Brain microvascular endothelial cell (primary cell): ENCODE measurements at regions not wholly inside any gene's neighbourhood (a gene's known extent, or its start where the extent isn't known, plus 50 kb on each side); places are given as distances from the start of the nearest gene placed in this dataset.

ENCODE experiments used
- DNase-seq: peaks from one replicate; pipeline ENCODE4 v3.0.0-alpha.2; 2020
- H3K27ac ChIP-seq: fragments of 250-450 bp; sonication (Bioruptor Pico); 2 replicates; pipeline ENCODE4 v1.5.1; 2020; ENCODE audit warnings: mild to moderate bottlenecking, moderate library complexity
- H3K27me3 ChIP-seq: fragments of 250-450 bp; sonication (Bioruptor Pico); replicated peaks from 2 replicates; pipeline ENCODE4 v1.5.1; 2020; ENCODE audit warnings: mild to moderate bottlenecking
- H3K36me3 ChIP-seq: fragments of 250-450 bp; sonication (Bioruptor Pico); replicated peaks from 2 replicates; pipeline ENCODE4 v1.5.1; 2020; ENCODE audit warnings: mild to moderate bottlenecking
- H3K4me3 ChIP-seq: 2 replicates; pipeline ENCODE4 v1.5.1; 2011; ENCODE audit warnings: low read depth, mild to moderate bottlenecking, control low read depth, low read length, moderate library complexity
- CTCF ChIP-seq: IDR thresholded peaks from 2 replicates; pipeline ENCODE4 v1.5.1; 2011; ENCODE audit warnings: low read depth, mild to moderate bottlenecking, moderate library complexity, low read length, control low read depth, inconsistent platforms; ENCODE audit errors: missing control alignments
- in situ Hi-C: cut with HindIII; loops from 2 replicates; pipeline ENCODE4 v1.10.0; 2017; ENCODE audit warnings: low sequenced_read_pairs, low pct_ligation_motif_present

DNA sequence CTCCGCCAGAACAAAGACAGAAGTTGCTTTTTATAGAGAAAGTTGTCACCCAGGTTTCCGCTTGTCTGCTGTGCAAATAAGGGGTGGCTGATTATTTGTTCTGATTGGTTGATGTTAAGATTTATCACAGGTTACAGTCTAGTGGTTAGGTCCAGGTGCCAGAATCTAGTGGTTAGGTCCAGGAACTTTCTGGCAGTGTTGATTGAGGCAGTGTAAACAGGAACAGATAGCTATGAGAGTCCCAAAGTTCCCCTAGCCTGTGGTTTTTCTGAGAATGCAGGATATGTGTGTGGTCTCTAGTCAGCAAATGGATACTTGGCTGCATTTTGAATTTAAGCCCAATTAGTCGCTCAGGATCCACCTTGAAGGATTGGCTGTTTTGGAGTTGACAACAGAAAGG lies 148.0 kb downstream of the TMEM200A start:
- peak; percentile 56 for DNase-seq
- no peaks in the 10 kb centered on the region for H3K36me3 ChIP-seq
- H3K4me3 ChIP-seq = no peak overlapping the region
- H3K27ac ChIP-seq = no peak overlapping the region
- TF ChIP-seq CTCF = no peak
- in situ Hi-C loops = no loop called here
- H3K27me3 ChIP-seq = no peaks in the 10 kb centered on the region

DNA sequence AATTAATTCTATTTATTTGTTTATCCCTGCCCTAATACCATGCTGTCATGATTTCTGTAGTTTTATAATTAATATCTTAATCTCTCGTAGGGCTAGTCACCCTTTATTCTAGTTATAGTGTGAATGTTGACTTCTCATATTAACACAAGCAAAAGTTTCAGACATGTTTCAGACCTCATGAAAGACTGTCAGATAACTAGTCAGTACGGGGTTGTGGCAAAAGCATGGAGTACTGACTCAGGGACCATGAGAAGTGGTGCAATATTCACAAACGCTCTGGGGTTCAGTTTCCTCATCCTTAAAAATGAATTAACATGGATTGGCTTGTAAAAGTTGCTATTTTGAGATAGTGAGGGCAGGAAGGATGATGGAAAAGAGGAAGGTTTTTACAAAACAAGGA lies 148.9 kb downstream of the TMEM200A start:
- Histone ChIP-seq H3K36me3 (no peaks in the 10 kb centered on the region), H3K4me3 (no peak overlapping the region), H3K27ac (no peak overlapping the region), H3K27me3 (no peaks in the 10 kb centered on the region)
- in situ Hi-C loops = no loop called here
- no peak for TF ChIP-seq CTCF
- no peak for DNase-seq

- TF ChIP-seq CTCF = no peak
- H3K27ac ChIP-seq = no peak overlapping the region
- in situ Hi-C loops = no loop called here
- H3K27me3 ChIP-seq = no peaks in the 10 kb centered on the region
- DNase-seq = no peak
- H3K36me3 ChIP-seq = no peaks in the 10 kb centered on the region
- H3K4me3 ChIP-seq = no peak overlapping the region
These were observed 149.5 kb downstream of the TMEM200A start for GRCh38 chr6:130515306-130515705.

DNA sequence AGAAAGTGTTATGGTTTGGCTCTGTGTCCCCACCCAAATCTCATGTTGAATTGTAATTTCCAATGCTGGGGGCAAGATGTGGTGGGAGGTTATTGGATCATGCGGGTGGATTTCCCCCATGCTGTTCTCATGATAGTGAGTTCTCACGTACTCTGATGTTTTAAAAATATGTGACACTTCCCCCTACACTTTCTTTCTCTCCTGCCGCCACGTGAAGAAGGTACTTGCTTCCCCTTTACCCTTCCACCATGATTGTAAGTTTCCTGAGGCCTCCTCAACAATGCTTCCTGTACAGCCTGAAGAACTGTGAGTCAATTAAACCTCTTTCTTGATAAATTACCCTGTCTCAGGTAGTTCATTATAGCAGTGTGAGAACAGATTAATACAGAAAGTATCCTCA lies 150.8 kb downstream of the TMEM200A start:
- Histone ChIP-seq H3K27me3 (no peaks in the 10 kb centered on the region), H3K36me3 (no peaks in the 10 kb centered on the region), H3K27ac (no peak overlapping the region), H3K4me3 (no peak overlapping the region)
- TF ChIP-seq CTCF = no peak
- no peak for DNase-seq
- in situ Hi-C loops = no loop called here

- no peak overlapping the region for H3K4me3 ChIP-seq
- TF ChIP-seq CTCF = no peak
- in situ Hi-C loops = no loop called here
- no peak overlapping the region for H3K27ac ChIP-seq
- no peak for DNase-seq
- no peaks in the 10 kb centered on the region for H3K36me3 ChIP-seq
- H3K27me3 ChIP-seq = no peaks in the 10 kb centered on the region
These were observed 151.7 kb downstream of the TMEM200A start for GRCh38 chr6:130517444-130517931.

DNA sequence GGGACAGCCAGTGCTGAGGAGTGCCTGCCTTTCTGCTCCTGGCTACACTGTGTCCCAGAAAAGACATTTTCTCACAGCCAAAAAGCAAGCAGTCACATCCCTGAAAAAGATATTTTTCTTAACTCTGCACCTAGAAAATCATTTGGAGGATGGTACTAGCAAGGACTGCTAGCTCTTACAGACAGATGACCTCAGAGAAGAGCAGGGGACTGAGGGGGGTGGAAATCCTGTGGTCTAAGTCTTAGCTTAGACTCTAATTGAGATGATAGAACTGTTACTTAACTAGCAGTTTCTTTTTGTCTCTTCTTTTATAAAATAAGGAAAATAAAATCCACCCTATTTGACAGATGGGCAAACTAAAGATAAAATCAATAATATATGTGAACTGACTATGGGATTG lies 152.8 kb downstream of the TMEM200A start:
- H3K4me3 ChIP-seq = no peak overlapping the region
- no peaks in the 10 kb centered on the region for H3K27me3 ChIP-seq
- TF ChIP-seq CTCF = no peak
- in situ Hi-C loops = no loop called here
- H3K36me3 ChIP-seq = no peaks in the 10 kb centered on the region
- no peak for DNase-seq
- H3K27ac ChIP-seq = no peak overlapping the region
